Right atrium auricular region (tissue), 2 donors: ENCODE measurements at regions not wholly inside any gene's neighbourhood (a gene's known extent, or its start where the extent isn't known, plus 50 kb on each side); places are given as distances from the start of the nearest gene placed in this dataset.

Experiments
- DNase-seq: peaks from one replicate; pipeline ENCODE4 v3.0.0-alpha.2; 2019; ENCODE audit warnings: low spot score
- H3K27ac ChIP-seq, 2 donors: fragments of 200-600 bp; sonication (generic); 1 replicate in 1 of 2; 2 replicates in 1 of 2; pipeline ENCODE4 v1.5.1; 2016 to 2019
- H3K27me3 ChIP-seq, 2 donors: fragments of 200-600 bp; sonication (generic); one replicate each; pipeline versions ENCODE4 v1.5.1 to v1.6.0; 2017 to 2019
- H3K36me3 ChIP-seq: fragments of 200-600 bp; sonication (generic); one replicate; pipeline ENCODE4 v1.5.1; 2016
- H3K4me1 ChIP-seq, 2 donors: fragments of 200-600 bp; sonication (generic); one replicate each; pipeline versions ENCODE4 v1.5.1 to v1.6.0; 2017 to 2019
- H3K4me3 ChIP-seq, 2 donors: fragments of 200-600 bp; sonication (generic); 1 replicate in 1 of 2; 2 replicates in 1 of 2; pipeline ENCODE4 v1.5.1; 2017 to 2019; ENCODE audit warnings: mild to moderate bottlenecking in 1 of 2, moderate library complexity in 1 of 2
- H3K9me3 ChIP-seq, 2 donors: fragments of 200-600 bp; sonication (generic); one replicate each; pipeline ENCODE4 v1.5.1; 2019
- CTCF ChIP-seq, 2 donors: fragments of 200-600 bp; sonication (generic); IDR thresholded peaks; one replicate each; pipeline ENCODE4 v1.5.1; 2019; ENCODE audit warnings: antibody characterized with exemption in 2 of 2

GRCh38 chr2:51350100-51350499 is 318.2 kb upstream of the NRXN1 start:
- no peak for DNase-seq

GRCh38 chr2:51344886-51345285 is 313.0 kb upstream of the NRXN1 start:
- no peaks in the 10 kb centered on the region for H3K36me3 ChIP-seq
- no peaks in the 10 kb centered on the region for H3K4me1 ChIP-seq
- H3K27me3 ChIP-seq: no peaks in the 10 kb centered on the region
- H3K4me3 ChIP-seq: no peak overlapping the region
- TF ChIP-seq CTCF (IDR thresholded peaks at IDR 0.05): no peak
- H3K27ac ChIP-seq: no peak overlapping the region
- H3K9me3 ChIP-seq: no peaks in the 10 kb centered on the region
- no peak for DNase-seq

More at GRCh38 chr2:51350100-51350499, 318.2 kb upstream of the NRXN1 start:
- no peaks in the 10 kb centered on the region for H3K4me1 ChIP-seq
- no peak for TF ChIP-seq CTCF (IDR thresholded peaks at IDR 0.05)
- no peak overlapping the region for H3K27ac ChIP-seq
- no peaks in the 10 kb centered on the region for H3K36me3 ChIP-seq
- H3K4me3 ChIP-seq: no peak overlapping the region
- no peaks in the 10 kb centered on the region for H3K27me3 ChIP-seq
- H3K9me3 ChIP-seq: no peaks in the 10 kb centered on the region

GRCh38 chr2:51335087-51336058 is 303.4 kb upstream of the NRXN1 start:
- Histone ChIP-seq H3K4me3 (no peak overlapping the region), H3K27ac (no peak overlapping the region), H3K27me3 (no peaks in the 10 kb centered on the region), H3K36me3 (no peaks in the 10 kb centered on the region), H3K4me1 (no peaks in the 10 kb centered on the region), H3K9me3 (no peaks in the 10 kb centered on the region)
- TF ChIP-seq CTCF (IDR thresholded peaks at IDR 0.05): no peak
- no peak for DNase-seq

- no peaks in the 10 kb centered on the region for H3K27me3 ChIP-seq
- TF ChIP-seq CTCF (IDR thresholded peaks at IDR 0.05): no peak
- H3K27ac ChIP-seq: no peak overlapping the region
- H3K4me1 ChIP-seq: no peaks in the 10 kb centered on the region
- no peak for DNase-seq
- H3K36me3 ChIP-seq: no peaks in the 10 kb centered on the region
- no peaks in the 10 kb centered on the region for H3K9me3 ChIP-seq
- no peak overlapping the region for H3K4me3 ChIP-seq
Observed at GRCh38 chr2:51329512-51329911, 297.6 kb upstream of the NRXN1 start.

- Histone ChIP-seq H3K36me3 (no peaks in the 10 kb centered on the region), H3K9me3 (no peaks in the 10 kb centered on the region), H3K27ac (no peak overlapping the region), H3K27me3 (no peaks in the 10 kb centered on the region), H3K4me3 (no peak overlapping the region), H3K4me1 (no peaks in the 10 kb centered on the region)
- DNase-seq: no peak
- TF ChIP-seq CTCF (IDR thresholded peaks at IDR 0.05): no peak
Observed at GRCh38 chr2:51324051-51324450, 292.1 kb upstream of the NRXN1 start.
